DMS53 treated with DMSO at 0.1 percent for 48 hours (cell line): ENCODE measurements at regions not wholly inside any gene's neighbourhood (a gene's known extent, or its start where the extent isn't known, plus 50 kb on each side); places are given as distances from the start of the nearest gene placed in this dataset.
A peak's percentile ranks its signal among the peaks of the same experiment; 100 is the strongest.
"Not testable (repeated sequence)": the region's sequence is repeated elsewhere in the genome, so short reads cannot be mapped to it uniquely, and the experiment has no call there.

Experiments
- DNase-seq: peaks from one replicate; lab custom pipeline; 2025; ENCODE audit not compliant: unreplicated experiment; lab: John Stamatoyannopoulos, UW

DNA sequence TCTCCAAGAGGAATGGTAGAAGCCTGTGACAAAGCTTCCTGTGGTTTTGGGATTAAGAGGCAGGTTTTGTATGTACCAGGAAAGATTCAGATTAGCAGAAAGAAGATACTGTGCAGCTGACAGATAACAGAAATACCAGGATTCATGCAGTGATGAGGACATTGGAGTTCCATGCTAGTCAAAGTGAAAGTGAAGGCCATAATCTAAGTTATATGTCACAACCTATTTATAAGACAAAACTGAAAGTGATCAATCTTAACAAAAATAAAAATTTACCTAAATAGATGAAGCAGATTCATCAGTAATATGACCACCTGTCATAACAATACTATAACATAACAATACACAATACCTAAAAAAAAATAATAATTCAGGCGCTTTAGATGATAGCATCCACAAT lies 1305.2 kb upstream of the PCDH9 start:
- DNase-seq = no peak

GRCh38 chr13:68527167-68527566 lies 1297.0 kb upstream of the PCDH9 start:
- DNase-seq = not testable (repeated sequence)

- DNase-seq = no peak
These were observed 1293.8 kb upstream of the PCDH9 start for GRCh38 chr13:68523838-68524424.

DNA sequence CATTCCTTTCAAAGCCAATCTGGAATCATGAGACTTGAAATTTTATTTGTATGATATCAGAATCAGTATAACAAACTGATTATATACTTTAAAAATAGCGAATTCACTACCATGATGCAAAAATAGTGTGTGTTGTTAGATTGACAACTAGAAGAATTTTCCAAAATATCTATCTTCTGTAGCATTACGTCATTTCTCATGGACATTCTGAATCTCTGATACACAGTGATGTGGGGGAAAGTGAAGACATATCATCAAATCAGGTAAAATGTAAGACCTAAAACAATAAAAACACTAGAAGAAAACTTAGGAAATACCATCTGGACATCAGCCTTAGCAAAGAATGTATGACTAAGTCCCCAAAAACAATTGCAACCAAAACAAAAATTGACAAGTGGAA lies 1292.0 kb upstream of the PCDH9 start:
- DNase-seq = no peak

DNA sequence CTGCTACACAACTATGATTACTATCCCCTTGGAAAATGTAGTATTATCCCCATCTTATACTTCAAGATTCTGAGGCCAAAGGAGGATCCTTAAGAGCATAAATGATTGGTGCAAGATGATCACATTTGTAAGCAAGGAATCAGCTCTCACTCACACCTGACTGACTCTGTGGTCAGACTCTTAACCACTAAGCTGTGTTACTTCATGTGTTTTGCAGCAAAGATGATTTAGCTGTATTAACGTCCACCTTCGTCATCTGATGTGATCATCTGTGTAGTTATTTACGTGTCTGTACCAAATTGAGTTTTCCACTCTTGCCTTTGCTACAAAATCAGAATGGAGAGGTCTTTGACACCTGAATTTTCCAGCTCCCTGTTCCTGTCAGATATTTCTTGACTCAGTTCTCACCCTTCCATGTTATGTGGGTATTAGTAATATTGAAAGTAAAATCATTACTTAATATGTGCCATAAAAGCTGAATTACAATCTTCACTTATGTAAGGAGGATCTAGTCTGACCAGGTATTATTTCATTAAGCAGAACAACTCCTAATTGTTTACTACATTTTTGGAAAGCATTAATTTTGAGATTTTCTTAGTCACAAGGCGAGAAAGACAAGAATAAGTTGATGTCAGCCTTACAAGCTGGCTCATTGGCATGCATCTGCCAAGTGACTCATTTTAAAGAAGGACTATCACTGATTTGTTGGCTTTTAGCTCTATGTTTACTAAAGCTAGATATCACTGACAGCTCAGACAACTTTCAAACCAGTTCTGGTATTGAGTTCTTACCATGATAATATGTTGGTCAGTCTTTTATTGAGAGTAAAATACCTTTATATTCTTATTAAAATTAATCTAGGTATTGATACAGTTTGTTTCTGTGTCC lies 1279.8 kb upstream of the PCDH9 start:
- DNase-seq = no peak

- no peak for DNase-seq
These were observed 1276.9 kb upstream of the PCDH9 start for GRCh38 chr13:68506888-68507551.

DNA sequence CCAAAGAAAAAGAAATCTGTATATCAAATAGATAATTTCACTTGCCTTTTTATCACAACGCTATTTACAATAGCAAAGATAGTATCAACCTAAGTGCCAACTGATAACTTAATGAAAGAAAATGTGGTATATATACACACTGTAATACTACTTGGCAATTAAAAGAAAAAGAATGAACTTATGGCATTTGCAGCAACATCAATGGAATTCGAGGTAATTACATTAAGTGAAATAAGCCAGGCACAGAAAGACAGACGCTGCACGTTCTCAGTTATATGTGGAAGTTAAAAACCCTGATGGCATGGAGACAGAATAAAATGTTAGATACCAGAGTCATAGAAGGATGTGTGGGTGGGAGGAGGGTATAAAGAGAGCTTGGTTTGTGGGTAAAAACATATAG lies 1260.5 kb upstream of the PCDH9 start:
- DNase-seq = no peak

- no peak for DNase-seq
These were observed 1251.0 kb upstream of the PCDH9 start for GRCh38 chr13:68481130-68481529.

DNA sequence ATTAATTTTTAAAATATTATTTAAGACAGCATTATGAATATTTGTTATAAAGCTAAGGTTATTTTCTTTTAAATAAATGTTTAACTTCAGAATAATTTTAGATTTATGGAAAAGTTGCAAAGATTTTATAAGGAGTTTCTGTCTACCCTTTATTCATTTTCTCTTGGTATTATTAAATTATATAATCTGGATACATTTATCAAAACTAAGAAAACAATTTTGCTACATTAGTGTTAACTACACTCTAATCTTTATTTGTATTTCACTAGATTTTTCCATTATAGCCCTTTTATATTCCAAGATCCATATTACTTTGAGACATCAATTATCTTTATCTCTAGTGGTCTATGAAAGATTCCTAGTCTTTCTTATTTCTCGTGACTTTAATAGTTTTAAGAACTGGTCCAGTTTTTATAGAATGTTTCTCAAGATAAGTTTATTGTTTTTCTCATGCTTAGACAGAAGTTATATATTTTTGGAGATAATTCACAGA lies 1243.7 kb upstream of the PCDH9 start:
- no peak for DNase-seq

GRCh38 chr13:68467160-68467559 lies 1237.0 kb upstream of the PCDH9 start:
- no peak for DNase-seq

DNA sequence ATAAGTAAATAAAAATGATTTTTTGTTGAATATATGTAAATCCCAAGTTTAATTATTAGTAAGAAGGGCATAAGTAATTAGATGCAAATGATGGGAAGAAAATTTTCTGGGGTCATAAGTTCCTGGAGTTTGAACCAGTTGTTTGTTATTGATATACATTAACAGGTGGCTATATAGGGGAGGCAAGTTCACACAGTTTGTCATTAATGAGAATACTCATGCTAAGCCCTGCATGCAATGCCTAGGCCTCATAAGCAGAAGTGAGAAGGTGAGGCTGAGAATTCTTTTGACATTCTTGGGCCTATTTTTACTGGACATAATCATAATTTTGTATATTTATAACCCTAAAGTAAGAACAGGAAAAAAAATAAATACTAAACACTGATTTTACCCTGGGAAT lies 1210.7 kb upstream of the PCDH9 start:
- no peak for DNase-seq

DNA sequence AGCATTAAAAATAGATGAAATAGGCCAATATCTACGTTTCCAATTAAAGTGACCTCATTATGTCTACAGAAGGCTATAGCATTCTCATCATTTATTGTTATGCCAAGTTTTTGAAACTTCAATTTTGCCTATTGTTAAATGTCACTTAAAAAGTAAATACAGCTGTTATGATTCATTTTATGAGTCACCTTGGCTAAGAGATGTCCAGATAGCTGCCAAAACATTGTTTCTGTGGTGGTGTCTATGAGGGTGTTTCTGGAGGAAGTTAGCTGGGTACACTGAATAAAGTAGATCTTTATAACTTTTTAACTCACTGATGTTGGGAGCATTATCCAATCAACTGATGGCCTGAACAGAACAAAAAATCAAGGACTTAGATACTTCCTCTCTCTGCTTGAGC lies 1209.7 kb upstream of the PCDH9 start:
- no peak for DNase-seq

- no peak for DNase-seq
These were observed 1198.2 kb upstream of the PCDH9 start for GRCh38 chr13:68428292-68428691.

GRCh38 chr13:68417801-68418200 lies 1187.7 kb upstream of the PCDH9 start:
- DNase-seq = no peak

- DNase-seq = no peak
These were observed 1179.9 kb upstream of the PCDH9 start for GRCh38 chr13:68410007-68410406.

- DNase-seq = no peak
These were observed 1160.9 kb upstream of the PCDH9 start for GRCh38 chr13:68390987-68391386.

- no peak for DNase-seq
These were observed 1156.7 kb upstream of the PCDH9 start for GRCh38 chr13:68386808-68387207.

DNA sequence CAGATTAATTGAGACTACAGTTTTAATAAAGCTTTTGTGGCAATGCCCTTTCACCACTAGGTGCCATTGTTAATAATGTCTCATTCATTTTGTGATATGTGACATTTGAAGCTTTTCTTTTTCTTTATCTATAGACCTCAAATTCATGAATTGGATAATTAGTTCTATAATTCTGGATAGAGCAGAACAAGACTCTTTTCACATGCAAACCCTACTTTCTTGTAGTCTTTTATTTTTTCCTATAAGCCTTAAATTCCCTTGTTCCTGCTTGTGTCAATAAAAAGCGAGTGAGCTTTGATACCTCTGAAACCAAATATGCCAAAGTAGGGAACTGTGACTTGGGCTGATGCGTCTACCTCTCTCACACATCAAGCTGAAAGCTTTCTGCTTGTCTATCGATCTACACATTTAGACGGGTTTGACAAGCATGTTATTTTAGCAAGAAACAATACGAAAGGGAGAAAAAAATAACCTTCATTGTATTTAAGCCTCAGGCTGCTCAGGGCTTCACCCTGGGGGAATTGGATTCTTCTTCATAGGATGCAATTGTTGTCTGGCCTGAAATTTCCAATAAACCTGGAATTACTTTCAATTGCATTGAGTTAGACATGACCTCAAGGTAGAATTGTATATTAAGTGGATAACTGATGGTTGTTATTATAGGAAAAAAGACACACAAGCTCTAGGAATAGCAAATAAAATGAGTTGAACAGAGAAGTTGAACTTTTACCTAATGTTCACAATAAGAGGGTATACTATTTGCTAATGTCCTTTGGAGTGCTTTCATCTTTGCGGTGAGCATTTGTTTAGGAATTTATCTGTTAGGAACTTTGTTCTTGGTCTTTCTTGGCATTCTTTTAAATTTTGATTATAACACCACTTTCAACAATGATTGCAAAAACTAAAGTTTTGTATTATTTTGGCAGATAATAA lies 1150.2 kb upstream of the PCDH9 start:
- no peak for DNase-seq

DNA sequence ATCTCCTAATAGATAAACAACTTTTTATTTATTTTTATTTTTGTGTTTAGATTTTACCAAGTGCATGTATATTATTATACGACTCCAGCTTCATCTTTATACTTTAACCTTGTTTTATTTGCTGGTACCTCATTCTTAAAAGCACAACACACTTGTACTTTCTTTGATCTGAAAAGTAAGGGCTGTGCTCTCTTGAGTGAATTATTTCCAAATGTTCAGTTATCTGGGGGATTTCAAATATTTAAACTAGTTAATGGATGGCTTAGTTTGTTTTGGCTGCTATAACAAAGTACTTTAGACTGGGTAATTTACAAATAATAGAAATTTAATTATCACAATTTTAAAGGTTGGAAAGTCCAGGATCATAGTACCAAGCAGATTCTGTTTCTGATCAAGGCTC lies 1148.2 kb upstream of the PCDH9 start:
- DNase-seq = no peak

- no peak for DNase-seq
These were observed 1144.9 kb upstream of the PCDH9 start for GRCh38 chr13:68375004-68375403.

- DNase-seq = peak; percentile 73
These were observed 1139.6 kb upstream of the PCDH9 start for GRCh38 chr13:68369739-68370138.
